ENCODE measurements at regions not wholly inside any gene's neighbourhood (a gene's known extent, or its start where the extent isn't known, plus 50 kb on each side); places are given as distances from the start of the nearest gene placed in this dataset.

DNA sequence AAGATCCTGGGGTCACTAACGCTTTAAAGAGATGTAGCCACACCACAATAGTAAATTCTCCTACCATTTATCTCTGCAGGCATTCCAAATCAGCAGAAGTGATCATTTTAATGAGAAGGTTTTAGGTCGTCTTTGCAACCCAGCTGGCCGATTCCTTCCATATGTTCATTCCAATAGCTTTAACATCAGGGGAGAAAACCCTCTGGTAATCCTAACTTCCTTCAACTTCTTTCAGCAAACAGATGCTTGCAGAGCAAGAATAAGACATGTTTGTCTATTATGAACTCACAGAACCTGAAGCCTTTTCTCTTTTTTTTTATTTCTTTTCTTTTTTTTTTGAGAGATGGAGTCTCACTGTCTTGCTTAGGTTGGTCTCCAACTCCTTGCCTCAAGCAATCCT, 498.6 kb upstream of the SLITRK1 start:
- H3K4me1 ChIP-seq (ENCODE audit: control insufficient read depth, insufficient read depth, low read length) = no peaks in the 10 kb centered on the region
- ATAC-seq (no peak), DNase-seq (ENCODE audit: low read depth, low spot score) (no peak), FAIRE-seq (no peak)
- ChIA-PET RAD21 (ENCODE audit: unreplicated experiment) (no interaction called here), POLR2A (no interaction called here), CTCF (interaction anchor here (1.0 kb wide), 1 partner anchor 58 kb away, joined by 4 read pairs; no protein-coding TSS in a partner anchor), SMC1A (ENCODE audit: uncharacterized antibody, unreplicated experiment) (no interaction called here)
- no peak overlapping the region for H3K9ac ChIP-seq (ENCODE audit: control insufficient read depth, insufficient read depth, low read length)
- H2AFZ ChIP-seq (ENCODE audit: control insufficient read depth, low read depth, low read length) = no peak overlapping the region
- H3K9me3 ChIP-seq (replicated peaks; ENCODE audit: control insufficient read depth, insufficient read depth, low read length) = no peaks in the 10 kb centered on the region
- BruUV-seq (replicated peaks) = no TSS peak
- no peak overlapping the region for H3K4me3 ChIP-seq
- intact Hi-C loops (cut with micrococcal nuclease; ENCODE audit: unreplicated experiment) = no loop called here
- no peak overlapping the region for H3K4me2 ChIP-seq (ENCODE audit: control insufficient read depth, insufficient read depth)
- H4K20me1 ChIP-seq (ENCODE audit: control insufficient read depth, insufficient read depth) = no peaks in the 10 kb centered on the region
- H3K27ac ChIP-seq (ENCODE audit: control insufficient read depth, insufficient read depth) = no peak overlapping the region
- 10% methylated on average over 3 of the region's 3 CpGs for WGBS (ENCODE audit: insufficient coverage, insufficient replicate concordance, low lambda C conversion rate, missing lambda C conversion rate)
- no peaks in the 10 kb centered on the region for H3K36me3 ChIP-seq (ENCODE audit: control insufficient read depth in 2 of 2, insufficient read depth in 2 of 2, low read length in 1 of 2)
- no peaks in the 10 kb centered on the region for H3K27me3 ChIP-seq (replicated peaks in 1 of 2; ENCODE audit: control insufficient read depth in 2 of 2, insufficient read depth in 2 of 2, low read length in 1 of 2)
- no peaks in the 10 kb centered on the region for H3K79me2 ChIP-seq (ENCODE audit: control insufficient read depth, insufficient read depth, low read length)
- in situ Hi-C loops (cut with MboI) = no loop called here
- no peak for TF ChIP-seq RB1 (IDR thresholded peaks at IDR 0.05; ENCODE audit: borderline replicate concordance)
- no peak for TF ChIP-seq RAD51 (IDR thresholded peaks at IDR 0.05)
- no peak for TF ChIP-seq JUND (IDR thresholded peaks at IDR 0.05; ENCODE audit: low read depth, low read length)
- no peak for TF ChIP-seq SMAD5 (IDR thresholded peaks at IDR 0.05; ENCODE audit: low read depth)
- TF ChIP-seq LARP7 (IDR thresholded peaks at IDR 0.05) = no peak
- no peak for TF ChIP-seq MXI1 (IDR thresholded peaks at IDR 0.05; ENCODE audit: low read depth, low read length)
- TF ChIP-seq, protein P1, sequence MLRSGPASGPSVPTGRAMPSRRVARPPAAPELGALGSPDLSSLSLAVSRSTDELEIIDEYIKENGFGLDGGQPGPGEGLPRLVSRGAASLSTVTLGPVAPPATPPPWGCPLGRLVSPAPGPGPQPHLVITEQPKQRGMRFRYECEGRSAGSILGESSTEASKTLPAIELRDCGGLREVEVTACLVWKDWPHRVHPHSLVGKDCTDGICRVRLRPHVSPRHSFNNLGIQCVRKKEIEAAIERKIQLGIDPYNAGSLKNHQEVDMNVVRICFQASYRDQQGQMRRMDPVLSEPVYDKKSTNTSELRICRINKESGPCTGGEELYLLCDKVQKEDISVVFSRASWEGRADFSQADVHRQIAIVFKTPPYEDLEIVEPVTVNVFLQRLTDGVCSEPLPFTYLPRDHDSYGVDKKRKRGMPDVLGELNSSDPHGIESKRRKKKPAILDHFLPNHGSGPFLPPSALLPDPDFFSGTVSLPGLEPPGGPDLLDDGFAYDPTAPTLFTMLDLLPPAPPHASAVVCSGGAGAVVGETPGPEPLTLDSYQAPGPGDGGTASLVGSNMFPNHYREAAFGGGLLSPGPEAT (IDR thresholded peaks at IDR 0.05; ENCODE audit: low read depth) = no peak
- no peak for TF ChIP-seq NFYB (IDR thresholded peaks at IDR 0.05; ENCODE audit: insufficient read depth, low read depth, low read length)
- TF ChIP-seq, protein P2, sequence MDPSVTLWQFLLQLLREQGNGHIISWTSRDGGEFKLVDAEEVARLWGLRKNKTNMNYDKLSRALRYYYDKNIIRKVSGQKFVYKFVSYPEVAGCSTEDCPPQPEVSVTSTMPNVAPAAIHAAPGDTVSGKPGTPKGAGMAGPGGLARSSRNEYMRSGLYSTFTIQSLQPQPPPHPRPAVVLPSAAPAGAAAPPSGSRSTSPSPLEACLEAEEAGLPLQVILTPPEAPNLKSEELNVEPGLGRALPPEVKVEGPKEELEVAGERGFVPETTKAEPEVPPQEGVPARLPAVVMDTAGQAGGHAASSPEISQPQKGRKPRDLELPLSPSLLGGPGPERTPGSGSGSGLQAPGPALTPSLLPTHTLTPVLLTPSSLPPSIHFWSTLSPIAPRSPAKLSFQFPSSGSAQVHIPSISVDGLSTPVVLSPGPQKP (IDR thresholded peaks at IDR 0.05; ENCODE audit: low read depth, low read length) = no peak
- TF ChIP-seq TBL1XR1 (IDR thresholded peaks at IDR 0.05; ENCODE audit: low read depth, low read length) = no peak
- TF ChIP-seq, protein P3, sequence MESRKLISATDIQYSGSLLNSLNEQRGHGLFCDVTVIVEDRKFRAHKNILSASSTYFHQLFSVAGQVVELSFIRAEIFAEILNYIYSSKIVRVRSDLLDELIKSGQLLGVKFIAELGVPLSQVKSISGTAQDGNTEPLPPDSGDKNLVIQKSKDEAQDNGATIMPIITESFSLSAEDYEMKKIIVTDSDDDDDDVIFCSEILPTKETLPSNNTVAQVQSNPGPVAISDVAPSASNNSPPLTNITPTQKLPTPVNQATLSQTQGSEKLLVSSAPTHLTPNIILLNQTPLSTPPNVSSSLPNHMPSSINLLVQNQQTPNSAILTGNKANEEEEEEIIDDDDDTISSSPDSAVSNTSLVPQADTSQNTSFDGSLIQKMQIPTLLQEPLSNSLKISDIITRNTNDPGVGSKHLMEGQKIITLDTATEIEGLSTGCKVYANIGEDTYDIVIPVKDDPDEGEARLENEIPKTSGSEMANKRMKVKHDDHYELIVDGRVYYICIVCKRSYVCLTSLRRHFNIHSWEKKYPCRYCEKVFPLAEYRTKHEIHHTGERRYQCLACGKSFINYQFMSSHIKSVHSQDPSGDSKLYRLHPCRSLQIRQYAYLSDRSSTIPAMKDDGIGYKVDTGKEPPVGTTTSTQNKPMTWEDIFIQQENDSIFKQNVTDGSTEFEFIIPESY (IDR thresholded peaks at IDR 0.05) = no peak
- TF ChIP-seq, protein P4, sequence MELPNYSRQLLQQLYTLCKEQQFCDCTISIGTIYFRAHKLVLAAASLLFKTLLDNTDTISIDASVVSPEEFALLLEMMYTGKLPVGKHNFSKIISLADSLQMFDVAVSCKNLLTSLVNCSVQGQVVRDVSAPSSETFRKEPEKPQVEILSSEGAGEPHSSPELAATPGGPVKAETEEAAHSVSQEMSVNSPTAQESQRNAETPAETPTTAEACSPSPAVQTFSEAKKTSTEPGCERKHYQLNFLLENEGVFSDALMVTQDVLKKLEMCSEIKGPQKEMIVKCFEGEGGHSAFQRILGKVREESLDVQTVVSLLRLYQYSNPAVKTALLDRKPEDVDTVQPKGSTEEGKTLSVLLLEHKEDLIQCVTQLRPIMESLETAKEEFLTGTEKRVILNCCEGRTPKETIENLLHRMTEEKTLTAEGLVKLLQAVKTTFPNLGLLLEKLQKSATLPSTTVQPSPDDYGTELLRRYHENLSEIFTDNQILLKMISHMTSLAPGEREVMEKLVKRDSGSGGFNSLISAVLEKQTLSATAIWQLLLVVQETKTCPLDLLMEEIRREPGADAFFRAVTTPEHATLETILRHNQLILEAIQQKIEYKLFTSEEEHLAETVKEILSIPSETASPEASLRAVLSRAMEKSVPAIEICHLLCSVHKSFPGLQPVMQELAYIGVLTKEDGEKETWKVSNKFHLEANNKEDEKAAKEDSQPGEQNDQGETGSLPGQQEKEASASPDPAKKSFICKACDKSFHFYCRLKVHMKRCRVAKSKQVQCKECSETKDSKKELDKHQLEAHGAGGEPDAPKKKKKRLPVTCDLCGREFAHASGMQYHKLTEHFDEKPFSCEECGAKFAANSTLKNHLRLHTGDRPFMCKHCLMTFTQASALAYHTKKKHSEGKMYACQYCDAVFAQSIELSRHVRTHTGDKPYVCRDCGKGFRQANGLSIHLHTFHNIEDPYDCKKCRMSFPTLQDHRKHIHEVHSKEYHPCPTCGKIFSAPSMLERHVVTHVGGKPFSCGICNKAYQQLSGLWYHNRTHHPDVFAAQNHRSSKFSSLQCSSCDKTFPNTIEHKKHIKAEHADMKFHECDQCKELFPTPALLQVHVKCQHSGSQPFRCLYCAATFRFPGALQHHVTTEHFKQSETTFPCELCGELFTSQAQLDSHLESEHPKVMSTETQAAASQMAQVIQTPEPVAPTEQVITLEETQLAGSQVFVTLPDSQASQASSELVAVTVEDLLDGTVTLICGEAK (IDR thresholded peaks at IDR 0.05; ENCODE audit: borderline replicate concordance) = no peak
